Liver (tissue), 8 donors: ENCODE measurements at regions not wholly inside any gene's neighbourhood (a gene's known extent, or its start where the extent isn't known, plus 50 kb on each side); places are given as distances from the start of the nearest gene placed in this dataset.

Experiments used
- DNase-seq: peaks from one replicate; pipeline ENCODE4 v3.0.0-alpha.2; 2017; ENCODE audit warnings: low spot score
- H3K27ac ChIP-seq, 2 donors: one replicate each; pipeline ENCODE4 v1.7.0; 2013; ENCODE audit warnings: inconsistent platforms in 2 of 2, low read length in 2 of 2, control low read depth in 1 of 2, low read depth in 1 of 2, mild to moderate bottlenecking in 1 of 2
- H3K27me3 ChIP-seq, 4 donors: one replicate each; pipeline versions ENCODE4 v1.6.1 to v1.7.0; 2013; ENCODE audit warnings: low read length in 3 of 4, inconsistent platforms in 1 of 4, mild to moderate bottlenecking in 1 of 4, moderate library complexity in 1 of 4; ENCODE audit not compliant: control insufficient read depth in 4 of 4, insufficient read depth in 4 of 4
- H3K36me3 ChIP-seq, 4 donors: one replicate each; pipeline versions ENCODE4 v1.6.1 to v1.7.0; 2013; ENCODE audit warnings: low read length in 3 of 4, mild to moderate bottlenecking in 3 of 4, low read depth in 1 of 4, moderate library complexity in 1 of 4; ENCODE audit not compliant: control insufficient read depth in 4 of 4, insufficient read depth in 3 of 4
- H3K4me1 ChIP-seq, 4 donors: one replicate each; pipeline versions ENCODE4 v1.6.1 to v1.7.0; 2013; ENCODE audit warnings: low read length in 3 of 4, mild to moderate bottlenecking in 3 of 4, moderate library complexity in 1 of 4; ENCODE audit not compliant: control insufficient read depth in 4 of 4, insufficient read depth in 4 of 4
- H3K4me3 ChIP-seq, 3 donors: one replicate each; pipeline versions ENCODE4 v1.6.1 to v1.7.0; 2013; ENCODE audit warnings: low read length in 3 of 3, control low read depth in 1 of 3, low read depth in 1 of 3, mild to moderate bottlenecking in 1 of 3
- H3K9ac ChIP-seq, 2 donors: one replicate each; pipeline ENCODE4 v1.7.0; 2013; ENCODE audit warnings: low read length in 2 of 2, mild to moderate bottlenecking in 2 of 2, moderate library complexity in 2 of 2, control low read depth in 1 of 2, low read depth in 1 of 2
- H3K9me3 ChIP-seq, 4 donors: one replicate each; pipeline versions ENCODE4 v1.6.1 to v1.7.0; 2013; ENCODE audit warnings: low read length in 3 of 4; ENCODE audit not compliant: control insufficient read depth in 4 of 4
- EGR1 ChIP-seq, 2 donors: IDR thresholded peaks; 2 replicates each; pipeline ENCODE4 v1.6.1; 2016 to 2018; ENCODE audit warnings: antibody characterized with exemption in 2 of 2, low read depth in 2 of 2
- FOXA1 ChIP-seq: IDR thresholded peaks from 2 replicates; pipeline ENCODE4 v1.6.1; 2016; ENCODE audit warnings: antibody characterized with exemption
- FOXA2 ChIP-seq: IDR thresholded peaks from 2 replicates; pipeline ENCODE4 v1.6.1; 2016; ENCODE audit warnings: antibody characterized with exemption
- GABPA ChIP-seq, 2 donors: IDR thresholded peaks in 1 of 2; conservative IDR thresholded peaks in 1 of 2; 2 replicates each; pipeline ENCODE4 v1.6.1; 2016; ENCODE audit warnings: antibody characterized with exemption in 2 of 2, mild to moderate bottlenecking in 1 of 2, moderate library complexity in 1 of 2
- JUND ChIP-seq, 2 donors: IDR thresholded peaks; 2 replicates each; pipeline ENCODE4 v1.6.1; 2016; ENCODE audit warnings: antibody characterized with exemption in 2 of 2
- RAD21 ChIP-seq, 2 donors: IDR thresholded peaks; 2 replicates each; pipeline ENCODE4 v1.6.1; 2016; ENCODE audit warnings: antibody characterized with exemption in 2 of 2, mild to moderate bottlenecking in 2 of 2
- SP1 ChIP-seq: IDR thresholded peaks from 2 replicates; pipeline ENCODE4 v1.6.1; 2018; ENCODE audit warnings: antibody characterized with exemption, mild to moderate bottlenecking
- TAF1 ChIP-seq: conservative IDR thresholded peaks from 2 replicates; pipeline ENCODE4 v1.6.1; 2016; ENCODE audit warnings: antibody characterized with exemption, mild to moderate bottlenecking
- YY1 ChIP-seq: IDR thresholded peaks from 2 replicates; pipeline ENCODE4 v1.6.1; 2016; ENCODE audit warnings: antibody characterized with exemption, mild to moderate bottlenecking
- WGBS: extraction: QIAGEN DNeasy Blood & Tissue Kit; methylation state at CpG from one replicate; pipeline ENCODE4 v1.1.7; 2013; 5-methylcytosine and 5-hydroxymethylcytosine counted together
- TF ChIP-seq, protein P1 (sequence below): fragments of 150-350 bp; IDR thresholded peaks from 2 replicates; pipeline ENCODE4 v1.5.1; 2017; ENCODE audit warnings: improper control_type of control experiment, low read depth, low read length; ENCODE audit not compliant: missing input control
- TF ChIP-seq, protein P2 (sequence below): IDR thresholded peaks from 2 replicates; pipeline ENCODE4 v1.6.1; 2016; ENCODE audit warnings: antibody characterized with exemption
- TF ChIP-seq, protein P3 (sequence below): IDR thresholded peaks from 2 replicates; pipeline ENCODE4 v1.6.1; 2016; ENCODE audit warnings: antibody characterized with exemption
- TF ChIP-seq, protein P4 (sequence below): IDR thresholded peaks from 2 replicates; pipeline ENCODE4 v1.6.1; 2016; ENCODE audit warnings: antibody characterized with exemption
- TF ChIP-seq, protein P5 (sequence below): IDR thresholded peaks from 2 replicates; pipeline ENCODE4 v1.6.1; 2016; ENCODE audit warnings: antibody characterized with exemption, mild to moderate bottlenecking
- donor health status: healthy.
- donor health status: healthy.
- donor health status: healthy.
- donor health status: healthy.
- donor health status: healthy.

DNA sequence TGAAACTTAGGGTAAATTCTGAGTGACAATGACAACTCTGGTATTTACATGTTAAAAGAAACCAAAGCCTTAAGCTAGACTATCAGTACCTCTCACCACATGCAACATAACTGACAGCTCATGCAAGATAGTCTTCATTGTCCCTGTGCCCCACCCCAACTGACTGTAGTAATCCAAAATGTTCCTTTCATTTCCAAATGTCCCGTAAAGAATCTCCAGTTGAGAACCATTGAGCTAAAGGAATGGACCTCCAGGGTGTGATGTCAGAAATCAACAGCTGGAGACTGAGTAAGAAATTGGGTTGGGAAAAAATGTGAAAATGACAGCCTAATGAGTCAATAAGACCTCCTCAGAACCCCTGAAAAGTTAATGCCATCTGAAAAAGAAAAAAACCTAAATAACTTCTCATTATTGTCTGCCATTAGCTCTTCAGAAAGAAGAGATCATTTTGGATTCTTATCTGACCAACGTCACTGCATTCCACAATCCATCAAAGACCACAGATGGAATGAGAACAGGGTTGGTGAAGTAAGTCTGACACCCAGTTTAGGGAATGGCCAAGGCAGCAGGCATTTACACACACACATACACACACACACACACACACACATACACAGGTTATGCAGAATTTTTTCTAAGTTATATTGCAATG lies 51.7 kb upstream of the ACVR2A start:
- Histone ChIP-seq H3K4me3 (no peak overlapping the region), H3K9ac (no peak overlapping the region), H3K36me3 (no peaks in the 10 kb centered on the region), H3K27me3 (peaks cover 0 to 2% (median 0%) of the 10 kb centered on the region in 4 donors), H3K27ac (no peak overlapping the region), H3K4me1 (no peaks in the 10 kb centered on the region), H3K9me3 (no peaks in the 10 kb centered on the region)
- 60% methylated on average over 2 of the region's 2 CpGs for whole genome bisulfite sequencing
- DNase-seq: no peak
- TF ChIP-seq, protein P1, sequence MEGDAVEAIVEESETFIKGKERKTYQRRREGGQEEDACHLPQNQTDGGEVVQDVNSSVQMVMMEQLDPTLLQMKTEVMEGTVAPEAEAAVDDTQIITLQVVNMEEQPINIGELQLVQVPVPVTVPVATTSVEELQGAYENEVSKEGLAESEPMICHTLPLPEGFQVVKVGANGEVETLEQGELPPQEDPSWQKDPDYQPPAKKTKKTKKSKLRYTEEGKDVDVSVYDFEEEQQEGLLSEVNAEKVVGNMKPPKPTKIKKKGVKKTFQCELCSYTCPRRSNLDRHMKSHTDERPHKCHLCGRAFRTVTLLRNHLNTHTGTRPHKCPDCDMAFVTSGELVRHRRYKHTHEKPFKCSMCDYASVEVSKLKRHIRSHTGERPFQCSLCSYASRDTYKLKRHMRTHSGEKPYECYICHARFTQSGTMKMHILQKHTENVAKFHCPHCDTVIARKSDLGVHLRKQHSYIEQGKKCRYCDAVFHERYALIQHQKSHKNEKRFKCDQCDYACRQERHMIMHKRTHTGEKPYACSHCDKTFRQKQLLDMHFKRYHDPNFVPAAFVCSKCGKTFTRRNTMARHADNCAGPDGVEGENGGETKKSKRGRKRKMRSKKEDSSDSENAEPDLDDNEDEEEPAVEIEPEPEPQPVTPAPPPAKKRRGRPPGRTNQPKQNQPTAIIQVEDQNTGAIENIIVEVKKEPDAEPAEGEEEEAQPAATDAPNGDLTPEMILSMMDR: no peak
- no peak for TF ChIP-seq EGR1 (IDR thresholded peaks at IDR 0.05; ENCODE audit: low read depth in 2 of 2)
- no peak for TF ChIP-seq FOXA2
- TF ChIP-seq SP1: no peak
- TF ChIP-seq GABPA (IDR thresholded peaks at IDR 0.05 in 1 of 2, conservative IDR thresholded peaks at IDR 0.05 in 1 of 2): no peak
- TF ChIP-seq FOXA1: no peak
- no peak for TF ChIP-seq TAF1
- no peak for TF ChIP-seq YY1
- TF ChIP-seq, protein P2, sequence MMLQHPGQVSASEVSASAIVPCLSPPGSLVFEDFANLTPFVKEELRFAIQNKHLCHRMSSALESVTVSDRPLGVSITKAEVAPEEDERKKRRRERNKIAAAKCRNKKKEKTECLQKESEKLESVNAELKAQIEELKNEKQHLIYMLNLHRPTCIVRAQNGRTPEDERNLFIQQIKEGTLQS: no peak

DNA sequence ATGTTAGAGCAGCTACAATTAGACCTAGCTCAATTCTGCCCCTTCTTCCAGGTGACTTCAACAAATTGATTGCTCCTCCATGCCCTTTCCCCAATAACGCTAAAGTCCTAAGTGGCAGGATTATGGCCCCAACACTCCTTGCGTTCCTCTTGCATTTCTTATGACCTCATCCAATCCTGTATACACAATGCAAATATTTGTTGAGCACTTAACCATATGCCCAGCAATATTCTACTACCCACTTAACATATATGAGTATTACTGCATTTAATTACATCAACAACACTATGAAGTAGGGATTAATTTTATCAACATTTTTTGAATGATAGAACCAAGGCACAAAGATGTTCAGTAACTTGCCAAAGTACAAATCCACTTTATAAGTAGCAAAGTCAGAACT lies 54.2 kb upstream of the ACVR2A start:
- Histone ChIP-seq H3K27ac (no peak overlapping the region), H3K27me3 (peaks cover 0 to 2% (median 0%) of the 10 kb centered on the region in 4 donors), H3K36me3 (no peaks in the 10 kb centered on the region), H3K4me3 (no peak overlapping the region), H3K4me1 (no peaks in the 10 kb centered on the region), H3K9ac (no peak overlapping the region), H3K9me3 (no peaks in the 10 kb centered on the region)
- 93% methylated on average over 2 of the region's 2 CpGs for WGBS
- no peak for DNase-seq
- no peak for TF ChIP-seq TAF1
- TF ChIP-seq YY1: no peak
- no peak for TF ChIP-seq JUND (IDR thresholded peaks at IDR 0.05)
- no peak for TF ChIP-seq RAD21 (IDR thresholded peaks at IDR 0.05)
- TF ChIP-seq, protein P3, sequence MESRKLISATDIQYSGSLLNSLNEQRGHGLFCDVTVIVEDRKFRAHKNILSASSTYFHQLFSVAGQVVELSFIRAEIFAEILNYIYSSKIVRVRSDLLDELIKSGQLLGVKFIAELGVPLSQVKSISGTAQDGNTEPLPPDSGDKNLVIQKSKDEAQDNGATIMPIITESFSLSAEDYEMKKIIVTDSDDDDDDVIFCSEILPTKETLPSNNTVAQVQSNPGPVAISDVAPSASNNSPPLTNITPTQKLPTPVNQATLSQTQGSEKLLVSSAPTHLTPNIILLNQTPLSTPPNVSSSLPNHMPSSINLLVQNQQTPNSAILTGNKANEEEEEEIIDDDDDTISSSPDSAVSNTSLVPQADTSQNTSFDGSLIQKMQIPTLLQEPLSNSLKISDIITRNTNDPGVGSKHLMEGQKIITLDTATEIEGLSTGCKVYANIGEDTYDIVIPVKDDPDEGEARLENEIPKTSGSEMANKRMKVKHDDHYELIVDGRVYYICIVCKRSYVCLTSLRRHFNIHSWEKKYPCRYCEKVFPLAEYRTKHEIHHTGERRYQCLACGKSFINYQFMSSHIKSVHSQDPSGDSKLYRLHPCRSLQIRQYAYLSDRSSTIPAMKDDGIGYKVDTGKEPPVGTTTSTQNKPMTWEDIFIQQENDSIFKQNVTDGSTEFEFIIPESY: no peak
- TF ChIP-seq, protein P4, sequence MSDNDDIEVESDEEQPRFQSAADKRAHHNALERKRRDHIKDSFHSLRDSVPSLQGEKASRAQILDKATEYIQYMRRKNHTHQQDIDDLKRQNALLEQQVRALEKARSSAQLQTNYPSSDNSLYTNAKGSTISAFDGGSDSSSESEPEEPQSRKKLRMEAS: no peak
- no peak for TF ChIP-seq FOXA1

DNA sequence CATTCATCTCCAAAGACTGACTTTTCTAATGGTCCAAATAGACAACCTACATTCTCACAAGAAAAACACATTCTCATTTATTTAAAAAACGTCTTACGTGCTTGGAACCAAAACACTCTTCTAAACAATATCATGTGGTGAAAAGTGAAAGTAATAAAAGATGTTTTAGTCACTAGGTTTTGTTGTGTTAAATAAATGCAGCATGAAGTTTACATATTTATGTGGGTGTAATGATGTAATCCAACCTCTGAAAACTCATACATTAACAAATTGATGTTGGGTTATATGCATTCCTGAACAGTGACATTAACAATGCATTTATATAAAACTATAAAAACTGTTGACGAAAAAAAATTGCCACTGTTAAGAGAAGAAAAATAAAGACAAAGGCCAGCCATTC lies 55.1 kb upstream of the ACVR2A start:
- WGBS: 70% methylated on average over 3 of the region's 3 CpGs
- no peaks in the 10 kb centered on the region for H3K36me3 ChIP-seq
- no peak overlapping the region for H3K4me3 ChIP-seq
- no peaks in the 10 kb centered on the region for H3K4me1 ChIP-seq
- H3K27me3 ChIP-seq: peaks cover 0 to 2% (median 0%) of the 10 kb centered on the region in 4 donors
- TF ChIP-seq, protein P5, sequence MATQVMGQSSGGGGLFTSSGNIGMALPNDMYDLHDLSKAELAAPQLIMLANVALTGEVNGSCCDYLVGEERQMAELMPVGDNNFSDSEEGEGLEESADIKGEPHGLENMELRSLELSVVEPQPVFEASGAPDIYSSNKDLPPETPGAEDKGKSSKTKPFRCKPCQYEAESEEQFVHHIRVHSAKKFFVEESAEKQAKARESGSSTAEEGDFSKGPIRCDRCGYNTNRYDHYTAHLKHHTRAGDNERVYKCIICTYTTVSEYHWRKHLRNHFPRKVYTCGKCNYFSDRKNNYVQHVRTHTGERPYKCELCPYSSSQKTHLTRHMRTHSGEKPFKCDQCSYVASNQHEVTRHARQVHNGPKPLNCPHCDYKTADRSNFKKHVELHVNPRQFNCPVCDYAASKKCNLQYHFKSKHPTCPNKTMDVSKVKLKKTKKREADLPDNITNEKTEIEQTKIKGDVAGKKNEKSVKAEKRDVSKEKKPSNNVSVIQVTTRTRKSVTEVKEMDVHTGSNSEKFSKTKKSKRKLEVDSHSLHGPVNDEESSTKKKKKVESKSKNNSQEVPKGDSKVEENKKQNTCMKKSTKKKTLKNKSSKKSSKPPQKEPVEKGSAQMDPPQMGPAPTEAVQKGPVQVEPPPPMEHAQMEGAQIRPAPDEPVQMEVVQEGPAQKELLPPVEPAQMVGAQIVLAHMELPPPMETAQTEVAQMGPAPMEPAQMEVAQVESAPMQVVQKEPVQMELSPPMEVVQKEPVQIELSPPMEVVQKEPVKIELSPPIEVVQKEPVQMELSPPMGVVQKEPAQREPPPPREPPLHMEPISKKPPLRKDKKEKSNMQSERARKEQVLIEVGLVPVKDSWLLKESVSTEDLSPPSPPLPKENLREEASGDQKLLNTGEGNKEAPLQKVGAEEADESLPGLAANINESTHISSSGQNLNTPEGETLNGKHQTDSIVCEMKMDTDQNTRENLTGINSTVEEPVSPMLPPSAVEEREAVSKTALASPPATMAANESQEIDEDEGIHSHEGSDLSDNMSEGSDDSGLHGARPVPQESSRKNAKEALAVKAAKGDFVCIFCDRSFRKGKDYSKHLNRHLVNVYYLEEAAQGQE: no peak
- H3K9me3 ChIP-seq: no peaks in the 10 kb centered on the region
- H3K9ac ChIP-seq: no peak overlapping the region
- no peak for DNase-seq
- H3K27ac ChIP-seq: no peak overlapping the region
